Heart left ventricle (tissue), 13 donors: ENCODE measurements at regions not wholly inside any gene's neighbourhood (a gene's known extent, or its start where the extent isn't known, plus 50 kb on each side); places are given as distances from the start of the nearest gene placed in this dataset.

Experiments used
- CTCF ChIP-seq, 12 donors: fragments of 200-600 bp; sonication (generic) in 4 of 12; IDR thresholded peaks; one replicate each; pipeline versions ENCODE4 v1.5.0 to v1.8.0; 2018 to 2022; ENCODE audit warnings: antibody characterized with exemption in 12 of 12, mild to moderate bottlenecking in 5 of 12
- POLR2A ChIP-seq, 2 donors: fragments of 450-650 bp; IDR thresholded peaks; one replicate each; pipeline ENCODE4 v1.6.1; 2017; ENCODE audit warnings: antibody characterized with exemption in 2 of 2, mild to moderate bottlenecking in 2 of 2, moderate library complexity in 2 of 2
- donor health status: ischemic (EF 13 %, LVEDD 7.1; RV severe dilation, severe dysfunction).
- donor health status: DM: no; HTN: yes; CAD: no.
- donor health status: DM: no; HTN: no; CAD: no.
- donor health status: ischemic (EF 25% LVEDD 6.9; RV normal size, moderate dysfunction).
- donor health status: ischemic (EF 25% LVEDD 5.7; RV mildly dilated, moderate dysfunction).
- donor health status: ischemic (EF 35%, LVEDD 5.7; RV mildly dilated, moderate dysfunction).
- donor health status: nonischemic (EF 11% LVEDD 7.7; RV severe dilation, severe dysfunction).
- donor health status: DM: yes; HTN: yes; CAD: no.
- donor health status: PGD.
- donor health status: ischemic (EF 29% LVEDD 5.4; RV normal size, mild dysfunction).
- donor health status: nonischemic (EF 23%, LVEDD 6.1; RV moderate dilation, normal function).

GRCh38 chr4:36445480-36445879, 164.1 kb downstream of the DTHD1 start:
- TF ChIP-seq CTCF (IDR thresholded peaks at IDR 0.05) (no peak), POLR2A (IDR thresholded peaks at IDR 0.05) (no peak)
